A204.1 (cell line): ENCODE measurements at regions not wholly inside any gene's neighbourhood (a gene's known extent, or its start where the extent isn't known, plus 50 kb on each side); places are given as distances from the start of the nearest gene placed in this dataset.
"Not testable (repeated sequence)": the region's sequence is repeated elsewhere in the genome, so short reads cannot be mapped to it uniquely, and the experiment has no call there.

ENCODE experiments used
- FAIRE-seq: peaks from 2 replicates; lab custom pipeline; 2012; peaks lifted over from hg19 to GRCh38; lab: Jason Lieb, UNC

DNA sequence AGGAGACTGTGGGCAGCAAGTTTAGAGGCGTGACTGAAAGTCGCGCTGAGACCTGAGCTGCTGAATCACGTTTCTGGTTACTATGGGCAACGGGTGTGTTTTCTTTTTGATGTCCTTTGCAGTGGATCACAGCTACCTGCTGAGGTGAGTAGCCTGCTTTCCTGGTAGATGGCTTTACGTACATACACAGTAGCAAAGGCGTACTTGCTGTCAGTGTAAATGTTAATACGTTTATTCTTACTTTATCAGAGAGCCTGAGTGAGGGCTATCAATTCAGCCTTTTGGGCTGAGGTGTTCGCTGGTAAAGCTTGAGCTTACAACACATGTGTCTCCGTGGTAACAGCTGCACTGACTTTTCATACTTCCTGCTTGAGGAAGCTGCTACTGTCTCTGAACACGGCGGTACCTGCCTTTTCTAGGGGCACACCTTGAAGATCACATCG lies 165.1 kb upstream of the CCZ1B start:
- FAIRE-seq = not testable (repeated sequence)

DNA sequence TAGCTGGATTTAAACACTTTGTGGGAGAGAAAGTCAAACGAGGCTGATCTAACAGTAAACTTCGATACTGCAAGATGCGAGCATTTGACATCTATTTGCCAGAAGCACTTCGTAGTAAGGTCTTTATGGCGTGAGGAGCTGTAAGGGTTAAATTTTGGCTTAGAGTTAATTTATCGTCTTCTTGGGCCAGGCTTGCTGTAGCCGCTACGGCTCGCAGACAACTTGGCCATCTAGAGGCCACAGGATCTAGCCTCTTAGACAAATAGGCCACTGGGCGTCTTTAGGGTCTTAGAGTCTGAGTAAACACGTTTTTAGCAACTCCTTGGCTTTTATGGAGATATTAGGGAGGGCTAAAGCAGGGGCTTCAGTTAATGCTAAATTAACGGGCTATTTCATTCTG lies 165.6 kb upstream of the CCZ1B start:
- not testable (repeated sequence) for FAIRE-seq

- not testable (repeated sequence) for FAIRE-seq
Observed at GRCh38 chr7:6992133-6992532, 166.1 kb upstream of the CCZ1B start.

- not testable (repeated sequence) for FAIRE-seq
Observed at GRCh38 chr7:6995026-6995425, 169.0 kb upstream of the CCZ1B start.

GRCh38 chr7:6995493-6996289 lies 169.6 kb upstream of the CCZ1B start:
- FAIRE-seq = not testable (repeated sequence)

DNA sequence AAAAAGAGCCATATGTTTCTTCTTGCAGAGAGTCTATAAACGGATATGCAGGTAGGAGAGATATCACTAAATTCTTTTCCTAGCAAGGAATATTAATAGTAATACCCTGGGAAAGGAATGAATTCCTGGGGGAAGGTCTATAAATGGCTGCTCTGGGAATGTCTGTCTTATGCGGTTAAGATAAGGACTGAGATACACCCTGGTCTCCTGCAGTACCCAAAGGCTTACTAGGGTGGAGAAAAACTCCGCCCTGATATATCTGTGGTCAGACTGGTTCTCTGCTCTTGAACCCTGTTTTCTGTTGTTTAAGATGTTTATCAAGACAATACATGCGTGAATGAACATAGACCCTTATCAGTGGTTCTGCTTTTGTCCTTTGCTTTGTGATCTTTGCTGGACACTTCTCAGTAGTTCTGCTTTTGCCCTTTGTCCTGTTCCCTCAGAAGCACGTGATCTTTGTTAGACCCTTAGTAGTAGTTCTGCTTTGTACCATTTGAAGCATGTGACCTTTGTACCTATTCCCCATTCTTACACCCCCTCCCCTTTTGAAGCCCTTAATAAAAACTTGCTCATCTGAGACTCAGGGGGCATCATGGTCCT lies 173.1 kb upstream of the CCZ1B start:
- FAIRE-seq = not testable (repeated sequence)

GRCh38 chr7:7002418-7003062 lies 176.5 kb upstream of the CCZ1B start:
- no peak for FAIRE-seq

- FAIRE-seq = no peak
Observed at GRCh38 chr7:7005303-7005702, 177.0 kb upstream of the C1GALT1 start.

DNA sequence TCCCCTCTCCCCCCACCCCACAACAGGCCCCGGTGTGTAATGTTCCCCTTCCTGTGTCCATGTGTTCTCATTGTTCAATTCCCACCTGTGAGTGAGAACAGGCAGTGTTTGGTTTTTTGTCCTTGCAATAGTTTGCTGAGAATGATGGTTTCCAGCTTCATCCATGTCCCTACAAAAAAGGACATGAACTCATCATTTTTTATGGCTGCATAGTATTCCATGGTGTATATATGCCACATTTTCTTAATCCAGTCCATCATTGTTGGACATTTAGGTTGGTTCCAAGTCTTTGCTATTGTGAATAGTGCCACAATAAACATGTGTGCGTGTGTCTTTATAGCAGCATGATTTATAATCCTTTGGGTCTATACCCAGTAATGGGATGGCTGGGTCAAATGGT lies 176.4 kb upstream of the C1GALT1 start:
- FAIRE-seq = not testable (repeated sequence)

DNA sequence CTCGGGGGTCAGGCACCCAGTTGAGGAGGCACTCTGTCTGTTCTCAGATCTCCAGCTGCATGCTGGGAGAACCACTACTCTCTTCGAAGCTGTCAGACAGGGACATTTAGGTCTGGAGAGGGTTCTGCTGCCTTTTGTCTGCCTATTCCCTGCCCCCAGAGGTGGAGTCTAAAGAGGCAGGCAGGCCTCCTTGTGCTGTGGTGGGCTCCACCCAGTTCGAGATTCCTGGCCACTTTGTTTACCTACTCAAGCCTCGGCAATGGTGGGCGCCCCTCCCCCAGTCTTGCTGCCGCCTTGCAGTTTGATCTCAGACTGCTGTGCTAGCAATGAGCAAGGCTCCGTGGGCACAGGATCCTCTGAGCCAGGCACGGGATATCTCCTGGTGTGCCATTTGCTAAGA lies 171.1 kb upstream of the C1GALT1 start:
- FAIRE-seq = not testable (repeated sequence)

GRCh38 chr7:7011751-7012150 lies 170.6 kb upstream of the C1GALT1 start:
- FAIRE-seq = not testable (repeated sequence)

DNA sequence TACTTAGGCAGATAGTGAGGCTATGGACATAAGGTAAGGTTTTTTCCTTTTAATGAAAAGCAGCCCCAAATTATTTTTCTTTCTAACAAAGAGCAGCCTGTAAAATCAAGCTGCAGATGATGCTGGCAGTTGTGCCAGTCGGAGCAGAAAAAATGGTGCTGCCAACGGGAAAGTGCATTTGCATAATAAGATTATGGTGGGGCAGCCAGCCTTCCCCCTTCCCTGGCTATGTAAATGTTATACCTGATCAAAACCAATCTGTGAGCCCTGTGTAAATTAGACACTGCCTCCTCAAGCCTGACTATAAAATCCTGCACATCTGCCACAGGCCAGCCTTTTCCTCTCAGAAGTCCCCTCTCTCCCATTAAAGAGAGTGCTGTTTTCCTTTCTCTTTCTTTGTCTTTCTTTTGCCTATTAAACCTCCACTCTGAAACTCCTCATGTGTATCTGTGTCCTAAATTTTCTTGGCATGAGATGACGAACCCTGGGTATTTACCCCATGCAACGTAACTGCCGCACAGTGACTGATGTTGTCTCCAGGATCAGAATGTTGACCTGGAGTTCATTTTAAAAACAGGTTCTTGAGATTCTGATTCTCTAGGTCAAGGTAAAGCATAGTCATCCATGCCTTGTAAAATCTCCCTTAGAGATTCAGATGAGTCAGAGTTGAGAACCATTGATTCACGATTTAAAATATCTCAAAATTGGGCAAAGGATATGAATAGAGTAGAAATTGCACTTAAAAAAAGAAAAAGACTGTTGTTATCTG lies 167.3 kb upstream of the C1GALT1 start:
- FAIRE-seq = no peak

DNA sequence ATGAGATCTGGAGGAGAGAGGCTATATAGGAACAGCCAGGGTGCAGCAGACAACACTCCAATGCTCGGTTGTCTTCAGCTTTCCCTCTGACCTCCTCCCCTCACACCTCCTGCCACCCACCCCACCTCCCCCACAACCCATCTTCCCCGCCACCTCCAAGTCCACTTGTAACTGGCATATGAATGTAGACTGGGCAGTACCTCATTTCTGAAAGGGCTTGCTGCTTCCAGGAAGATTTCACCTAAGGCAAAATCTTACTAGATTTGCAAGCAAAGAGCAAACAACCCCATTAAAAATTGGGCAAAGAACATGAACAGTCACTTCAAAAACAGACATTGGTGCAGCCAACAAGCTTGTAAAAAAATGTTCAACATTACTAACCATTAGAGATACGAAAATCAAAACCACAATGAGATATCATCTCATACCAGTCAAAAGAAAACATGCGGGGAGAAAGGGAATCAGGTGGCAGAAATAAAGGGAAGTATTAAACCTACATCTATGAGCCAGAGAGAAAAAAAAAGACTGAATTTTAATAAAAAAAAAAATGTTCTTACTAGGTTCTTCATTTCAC lies 164.6 kb upstream of the C1GALT1 start:
- no peak for FAIRE-seq

DNA sequence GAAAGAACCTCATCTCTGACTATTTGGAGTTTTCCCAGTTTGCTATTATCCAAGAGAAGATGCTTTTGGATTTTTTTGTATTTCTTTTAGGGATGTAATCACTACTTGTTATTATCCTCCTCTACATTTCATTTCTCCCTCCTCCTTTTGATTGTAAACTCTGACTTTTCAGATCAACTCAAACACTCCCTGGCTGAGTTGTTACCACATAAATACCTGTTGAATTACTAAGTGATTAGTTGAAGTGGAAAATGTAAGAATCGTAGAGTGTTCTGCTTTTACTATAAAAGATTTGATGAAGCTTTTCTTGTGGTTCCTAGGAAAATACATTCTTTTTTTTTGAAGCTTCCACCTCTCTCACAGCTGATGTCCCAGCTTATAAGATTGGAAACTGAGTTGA lies 164.1 kb upstream of the C1GALT1 start:
- FAIRE-seq = no peak

GRCh38 chr7:7032221-7032620 lies 150.1 kb upstream of the C1GALT1 start:
- no peak for FAIRE-seq

- FAIRE-seq = no peak
Observed at GRCh38 chr7:7035851-7036250, 146.5 kb upstream of the C1GALT1 start.

DNA sequence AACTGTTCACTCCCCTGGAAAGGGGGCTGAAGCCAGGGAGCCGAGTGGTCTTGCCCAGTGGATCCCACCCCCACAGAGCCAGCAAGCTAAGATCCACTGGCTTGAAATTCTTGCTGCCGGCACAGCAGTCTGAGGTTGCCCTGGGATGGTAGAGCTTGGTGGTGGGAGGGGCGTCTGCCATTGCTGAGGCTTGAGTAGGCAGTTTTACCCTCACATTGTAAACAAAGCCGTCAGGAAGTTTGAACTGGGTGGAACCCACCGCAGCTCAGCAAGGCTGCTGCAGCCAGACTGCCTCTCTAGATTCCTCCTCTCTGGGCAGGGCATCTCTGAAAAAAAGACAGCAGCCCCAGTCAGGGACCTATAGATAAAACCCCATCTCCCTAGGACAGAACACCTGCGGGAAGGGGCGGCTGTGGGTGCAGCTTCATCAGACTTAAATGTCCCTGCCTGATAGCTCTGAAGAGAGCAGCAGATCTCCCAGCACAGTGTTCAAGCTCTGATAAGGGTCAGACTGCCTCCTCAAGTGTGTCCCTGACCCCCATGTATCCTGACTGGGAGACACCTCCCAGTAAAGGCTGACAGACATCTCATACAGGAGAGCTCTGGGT lies 140.0 kb upstream of the C1GALT1 start:
- not testable (repeated sequence) for FAIRE-seq

DNA sequence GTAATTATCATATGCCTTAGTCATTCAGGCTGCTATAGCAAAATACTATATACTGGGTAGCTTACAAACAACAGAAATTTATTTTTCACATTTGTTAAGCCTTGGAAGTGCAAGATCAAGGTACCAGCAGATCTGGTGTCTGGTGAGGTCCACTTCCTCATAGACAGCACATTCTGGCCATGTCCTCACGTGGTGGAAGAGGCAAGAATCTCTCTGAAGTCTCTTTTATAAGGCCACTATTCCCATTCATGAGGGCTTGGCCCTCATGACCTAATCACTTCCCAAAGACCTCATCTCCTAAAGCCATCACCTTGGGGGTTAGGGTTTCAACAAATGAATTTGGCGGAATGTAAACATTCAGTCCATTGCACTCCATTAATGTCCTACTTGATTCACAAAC lies 137.5 kb upstream of the C1GALT1 start:
- FAIRE-seq = no peak

DNA sequence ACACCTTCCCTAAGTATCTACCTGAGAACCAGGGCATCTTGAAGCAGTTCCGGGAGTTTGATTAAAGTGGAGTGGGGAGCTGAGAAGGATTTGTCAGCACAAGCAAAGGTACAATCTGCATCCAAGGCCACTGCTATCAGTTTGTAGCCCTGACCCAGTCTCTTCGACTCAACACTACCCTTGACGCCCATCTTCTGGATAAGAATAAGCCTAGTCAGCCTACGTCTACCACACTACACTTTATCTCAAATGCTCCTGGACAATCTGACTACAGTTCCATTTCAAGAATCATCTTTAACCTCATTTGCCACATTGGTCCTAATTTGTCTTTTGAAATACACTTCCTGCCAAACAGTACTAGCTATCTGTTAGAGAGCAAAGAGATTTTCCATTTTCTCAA lies 134.1 kb upstream of the C1GALT1 start:
- FAIRE-seq = no peak

DNA sequence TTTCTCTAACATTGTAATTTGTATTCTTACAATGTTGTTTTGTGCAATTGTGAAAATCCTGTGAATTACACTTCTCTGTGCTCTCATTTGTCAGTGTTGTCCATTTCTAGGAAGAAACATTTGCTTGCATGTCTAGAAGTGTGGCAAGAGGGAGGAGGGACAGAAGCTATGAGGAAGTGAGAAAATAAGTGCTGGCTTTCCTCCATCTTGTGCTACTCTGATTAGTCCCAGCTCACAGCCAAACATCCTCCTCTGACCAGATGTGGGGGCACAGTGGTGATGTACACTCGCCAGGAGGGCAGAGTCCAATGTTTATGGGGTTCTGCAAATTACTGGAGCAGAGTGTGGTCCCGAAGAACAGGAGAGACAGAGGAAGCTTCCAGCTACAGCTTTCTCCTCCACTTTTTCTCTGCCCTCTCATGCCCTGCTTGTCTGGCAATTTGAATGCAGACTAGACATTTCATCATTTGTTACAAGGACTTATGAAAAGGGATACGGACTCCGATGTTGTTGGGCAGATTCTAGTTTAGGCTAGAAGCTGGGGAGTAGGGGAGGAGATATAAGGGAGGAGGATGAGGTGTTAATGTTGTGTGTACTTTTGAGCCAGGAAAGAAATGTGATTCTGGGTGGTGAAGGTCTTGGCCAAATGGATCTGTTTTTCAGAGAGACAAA lies 131.0 kb upstream of the C1GALT1 start:
- FAIRE-seq = no peak

GRCh38 chr7:7054252-7054830 lies 128.0 kb upstream of the C1GALT1 start:
- FAIRE-seq = no peak
